ENCODE measurements at regions not wholly inside any gene's neighbourhood (a gene's known extent, or its start where the extent isn't known, plus 50 kb on each side); places are given as distances from the start of the nearest gene placed in this dataset.

- H3K4me1 ChIP-seq (replicated peaks in 1 of 2; ENCODE audit: control insufficient read depth in 2 of 2, insufficient read depth in 2 of 2, low read length in 2 of 2): peaks cover 0 to 15% of the 10 kb centered on the region in 2 experiments; a peak in 4 of 5 replicates
- H3K27ac ChIP-seq (ENCODE audit: extremely low read depth, low read depth, low read length): no peak overlapping the region
- ChIA-PET POLR2A (no interaction called here), CTCF (ENCODE audit: low intra/inter-chr PET ratio) (no interaction called here)
- no peak overlapping the region for H2AFZ ChIP-seq (ENCODE audit: low read depth, low read length)
- WGBS (ENCODE audit: insufficient coverage, low coverage, missing lambda C conversion rate): 42% methylated on average over 5 of the region's 5 CpGs
- no peaks in the 10 kb centered on the region for H3K36me3 ChIP-seq (ENCODE audit: control insufficient read depth, insufficient read depth, low read length)
- TF ChIP-seq CBFA2T2 (conservative IDR thresholded peaks at IDR 0.05) (no peak), PYGO2 (tag; IDR thresholded peaks at IDR 0.05) (no peak), SIN3A (IDR thresholded peaks at IDR 0.05; ENCODE audit: borderline replicate concordance in 2 of 2, control insufficient read depth in 1 of 2, low read depth in 2 of 2, low read length in 2 of 2) (no peak), KLF1 (tag; IDR thresholded peaks at IDR 0.05) (no peak)
- TF ChIP-seq, protein P1, sequence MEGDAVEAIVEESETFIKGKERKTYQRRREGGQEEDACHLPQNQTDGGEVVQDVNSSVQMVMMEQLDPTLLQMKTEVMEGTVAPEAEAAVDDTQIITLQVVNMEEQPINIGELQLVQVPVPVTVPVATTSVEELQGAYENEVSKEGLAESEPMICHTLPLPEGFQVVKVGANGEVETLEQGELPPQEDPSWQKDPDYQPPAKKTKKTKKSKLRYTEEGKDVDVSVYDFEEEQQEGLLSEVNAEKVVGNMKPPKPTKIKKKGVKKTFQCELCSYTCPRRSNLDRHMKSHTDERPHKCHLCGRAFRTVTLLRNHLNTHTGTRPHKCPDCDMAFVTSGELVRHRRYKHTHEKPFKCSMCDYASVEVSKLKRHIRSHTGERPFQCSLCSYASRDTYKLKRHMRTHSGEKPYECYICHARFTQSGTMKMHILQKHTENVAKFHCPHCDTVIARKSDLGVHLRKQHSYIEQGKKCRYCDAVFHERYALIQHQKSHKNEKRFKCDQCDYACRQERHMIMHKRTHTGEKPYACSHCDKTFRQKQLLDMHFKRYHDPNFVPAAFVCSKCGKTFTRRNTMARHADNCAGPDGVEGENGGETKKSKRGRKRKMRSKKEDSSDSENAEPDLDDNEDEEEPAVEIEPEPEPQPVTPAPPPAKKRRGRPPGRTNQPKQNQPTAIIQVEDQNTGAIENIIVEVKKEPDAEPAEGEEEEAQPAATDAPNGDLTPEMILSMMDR (IDR thresholded peaks at IDR 0.05 in 2 of 3, conservative IDR thresholded peaks at IDR 0.05 in 1 of 3; ENCODE audit: insufficient read depth in 2 of 3, low read depth in 1 of 3, low read length in 3 of 3): no peak
- H3K4me2 ChIP-seq (ENCODE audit: insufficient read depth, low read length): no peak overlapping the region
- no peak for FAIRE-seq
- no peak for ATAC-seq
- in situ Hi-C loops (cut with MboI): no loop called here
- no peak overlapping the region for H3K9ac ChIP-seq (ENCODE audit: insufficient read depth in 1 of 2, low read depth in 2 of 2, low read length in 2 of 2)
- no peak overlapping the region for H3K4me3 ChIP-seq
- intact Hi-C loops (cut with micrococcal nuclease): no loop called here
- H3K27me3 ChIP-seq (ENCODE audit: control insufficient read depth in 2 of 2, insufficient read depth in 2 of 2, low read length in 2 of 2): no peaks in the 10 kb centered on the region
- H3K79me2 ChIP-seq (ENCODE audit: control insufficient read depth, insufficient read depth, low read length): no peaks in the 10 kb centered on the region
- BruUV-seq (replicated peaks): no TSS peak
- DNase-seq (ENCODE audit: extremely low read depth in 1 of 4, low spot score in 3 of 4): no peak
- H3K9me3 ChIP-seq (replicated peaks; ENCODE audit: control insufficient read depth, insufficient read depth, low read depth, low read length): no peaks in the 10 kb centered on the region
- no peaks in the 10 kb centered on the region for H3K9me1 ChIP-seq (ENCODE audit: control insufficient read depth, insufficient read depth, low read length)
- no peaks in the 10 kb centered on the region for H4K20me1 ChIP-seq (replicated peaks; ENCODE audit: control insufficient read depth, insufficient read depth, low read length)
Measured at GRCh38 chr15:81072551-81072950, 61.5 kb upstream of the CFAP161 start.
